ENCODE measurements at regions not wholly inside any gene's neighbourhood (a gene's known extent, or its start where the extent isn't known, plus 50 kb on each side); places are given as distances from the start of the nearest gene placed in this dataset.

DNA sequence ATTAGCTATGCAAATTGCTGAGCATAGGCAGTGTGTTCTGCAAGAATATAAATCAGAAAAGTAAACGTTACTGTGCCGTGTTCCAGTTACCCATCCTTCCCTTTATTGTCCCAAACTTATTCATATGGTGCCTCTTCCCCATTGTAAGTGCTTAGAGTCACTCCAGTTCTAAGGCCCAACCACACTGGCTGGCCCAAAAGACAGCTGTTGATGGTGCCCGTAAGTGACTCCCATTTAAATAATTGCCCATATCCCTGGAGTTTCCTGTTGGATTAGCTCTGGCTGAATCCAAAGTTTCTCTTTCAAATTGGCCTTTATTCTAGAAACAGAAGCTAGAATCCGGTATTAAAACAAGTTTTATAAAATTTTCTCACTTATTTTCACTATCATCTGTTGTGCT lies 400.1 kb upstream of the DDHD1 start:
- no peak for DNase-seq (ENCODE audit: low read depth)

DNA sequence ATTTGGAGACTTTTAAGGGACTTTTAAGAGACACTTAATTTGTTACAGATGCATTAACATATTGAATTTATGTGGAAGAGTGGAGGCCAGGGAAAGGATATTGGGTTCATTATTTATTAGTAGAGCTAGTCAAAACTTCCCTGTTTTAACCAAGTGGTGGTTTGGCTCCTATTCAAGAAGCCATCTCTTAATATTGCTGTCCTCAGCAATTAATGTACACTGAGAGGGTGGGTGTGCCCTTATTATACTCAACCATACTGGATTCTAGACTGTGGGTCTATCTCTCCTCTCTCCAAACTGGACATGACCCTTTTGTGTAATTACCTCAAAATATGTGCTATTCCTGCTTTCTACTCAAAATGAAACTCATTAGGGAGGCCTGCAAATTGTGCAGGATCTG lies 398.7 kb upstream of the DDHD1 start:
- no peak for DNase-seq (ENCODE audit: low read depth)

DNA sequence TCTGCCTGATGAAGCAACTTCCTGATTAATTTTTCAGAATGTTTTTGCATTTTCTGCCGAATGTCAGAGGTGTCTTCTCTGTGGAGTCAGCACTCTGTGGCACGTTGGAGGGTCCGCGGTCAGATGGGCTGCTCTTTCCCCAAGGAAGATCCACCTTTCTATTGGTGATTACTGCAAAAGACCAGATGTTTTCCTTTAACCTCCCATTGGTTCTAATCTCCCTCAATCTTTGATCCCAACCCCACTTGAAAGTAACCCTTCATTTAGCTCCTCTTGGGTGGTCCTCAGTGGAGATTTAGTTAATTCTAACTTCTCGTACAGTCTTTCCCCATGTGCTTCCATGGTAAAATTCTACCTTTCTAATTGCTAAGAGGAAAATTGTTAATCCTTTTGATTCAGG lies 397.7 kb upstream of the DDHD1 start:
- DNase-seq (ENCODE audit: low read depth): no peak

DNA sequence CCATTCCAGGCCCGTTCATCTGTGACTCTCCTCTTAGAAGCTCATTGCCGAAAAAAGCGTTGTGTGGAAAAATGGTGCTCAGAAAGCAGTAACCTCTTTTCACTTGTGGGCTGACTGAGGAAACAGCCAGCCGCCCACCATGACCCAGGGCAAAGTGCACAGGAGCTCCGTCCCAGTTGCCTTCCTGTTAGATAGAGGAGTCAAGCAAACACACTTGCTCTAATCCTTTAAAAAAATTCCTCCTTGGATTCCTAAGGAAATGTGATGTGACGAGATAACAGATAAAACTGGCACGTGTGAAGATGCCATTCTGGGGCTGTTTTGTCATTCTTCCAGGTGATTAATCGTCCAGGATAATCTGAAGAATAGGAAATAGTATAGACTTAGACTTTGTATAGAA lies 396.8 kb upstream of the DDHD1 start:
- DNase-seq (ENCODE audit: low read depth): no peak

DNA sequence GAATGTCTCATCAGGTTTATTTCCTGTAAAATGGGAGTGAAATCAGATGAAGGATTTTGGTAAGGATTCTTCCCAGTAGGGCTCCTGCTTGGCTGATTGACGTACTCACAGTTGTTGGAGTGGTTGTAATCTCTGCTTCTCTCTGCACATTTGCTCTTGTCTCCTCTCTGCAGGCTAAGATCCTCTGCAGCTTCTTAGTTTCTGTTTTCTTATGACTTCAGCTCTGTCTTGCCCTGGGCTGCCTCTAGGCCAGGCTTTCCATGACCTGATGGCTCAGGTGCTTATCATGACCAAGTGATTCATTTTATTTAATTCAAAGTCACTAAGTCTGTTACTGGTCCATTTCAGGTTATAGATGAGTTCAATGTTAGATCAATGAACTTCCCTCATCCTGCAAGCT lies 394.5 kb upstream of the DDHD1 start:
- DNase-seq (ENCODE audit: low read depth): no peak

DNA sequence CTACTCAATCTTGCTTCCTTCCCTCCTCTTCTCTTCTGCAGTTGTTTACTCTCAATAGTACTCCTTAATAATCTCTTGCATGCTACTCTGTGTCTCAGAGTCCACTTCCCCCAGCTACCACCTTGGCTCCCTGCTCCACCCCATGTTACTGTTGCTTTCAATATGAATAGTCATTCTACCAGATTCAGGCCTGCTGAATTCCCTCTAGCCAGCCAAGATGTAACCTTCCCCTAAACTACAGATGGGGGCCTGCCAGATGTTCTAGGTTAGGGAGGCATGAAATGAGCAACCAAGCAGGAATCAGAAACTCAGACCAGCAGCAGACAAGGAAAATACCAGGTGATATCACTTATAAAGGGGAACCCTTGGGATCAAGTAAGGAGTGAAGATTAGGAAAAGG lies 392.1 kb upstream of the DDHD1 start:
- DNase-seq (ENCODE audit: low read depth): no peak

DNA sequence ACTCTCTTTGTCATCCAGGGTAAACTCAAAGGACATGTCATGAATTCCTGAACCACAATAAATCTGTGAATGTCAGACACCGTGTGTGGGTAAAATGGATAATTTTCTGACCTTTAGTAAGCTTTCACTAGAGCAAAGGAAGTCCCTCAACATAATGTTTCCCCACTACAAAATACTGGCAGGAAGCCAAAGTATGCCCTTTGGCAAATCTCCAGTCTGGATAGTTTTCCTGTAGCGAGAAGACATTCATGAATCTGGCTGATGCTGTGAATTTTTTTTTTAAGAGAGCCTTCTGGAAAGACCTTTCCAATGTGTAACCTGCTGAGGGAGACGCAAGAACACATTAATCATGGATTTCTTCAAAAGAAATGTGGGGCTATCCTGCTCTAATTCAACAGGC lies 389.6 kb upstream of the DDHD1 start:
- DNase-seq (ENCODE audit: low read depth): peak; percentile 63

DNA sequence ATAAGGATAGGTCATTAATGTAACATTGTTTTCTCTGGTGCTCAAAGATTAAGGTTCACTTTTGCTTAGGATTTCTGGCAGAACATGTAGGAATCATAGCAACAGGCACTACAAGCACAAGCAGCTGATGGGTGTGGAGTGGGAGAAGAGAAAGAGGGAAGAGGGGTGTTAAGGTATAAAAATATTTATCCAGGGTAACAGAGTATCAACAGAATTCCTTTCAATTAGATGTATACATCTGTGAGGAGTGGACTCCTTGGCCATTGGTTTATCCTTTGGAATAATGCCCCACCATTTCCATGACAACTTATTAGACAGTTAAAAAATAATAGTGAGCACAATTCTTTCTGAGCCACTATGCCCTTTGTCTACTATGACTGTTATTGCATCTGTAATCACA lies 388.3 kb upstream of the DDHD1 start:
- no peak for DNase-seq (ENCODE audit: low read depth)

DNA sequence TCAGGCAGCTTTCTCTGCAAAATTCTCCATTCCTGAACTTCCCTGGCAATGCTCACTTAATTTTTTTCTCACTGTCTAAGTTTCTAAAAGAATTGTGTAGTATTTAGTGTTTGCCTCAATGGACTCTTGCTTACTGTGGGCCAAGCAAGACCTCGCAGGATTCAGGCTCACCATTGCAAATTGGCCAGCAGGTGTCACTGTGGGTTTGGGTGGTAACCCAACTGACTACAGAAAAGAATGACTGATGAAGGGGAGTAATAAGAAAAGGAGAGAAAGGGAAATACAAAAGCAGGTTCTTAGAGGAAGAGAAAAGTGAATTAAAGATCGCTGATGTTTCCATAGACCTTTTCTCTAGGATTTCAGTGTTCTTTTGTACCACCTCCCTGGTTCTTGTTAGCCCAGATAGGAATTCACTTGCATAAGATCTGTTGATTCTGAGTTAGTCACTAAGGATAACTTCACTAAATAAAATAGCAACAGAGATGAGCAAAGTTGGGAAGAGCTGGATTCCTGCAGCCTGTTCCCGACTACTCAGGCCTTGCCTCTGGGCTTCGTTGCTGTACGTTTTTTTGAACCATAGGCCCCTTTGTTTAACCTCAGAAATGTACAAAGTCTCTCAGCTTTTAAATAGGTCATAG lies 386.5 kb upstream of the DDHD1 start:
- peak; percentile 77 for DNase-seq (ENCODE audit: low read depth)

DNA sequence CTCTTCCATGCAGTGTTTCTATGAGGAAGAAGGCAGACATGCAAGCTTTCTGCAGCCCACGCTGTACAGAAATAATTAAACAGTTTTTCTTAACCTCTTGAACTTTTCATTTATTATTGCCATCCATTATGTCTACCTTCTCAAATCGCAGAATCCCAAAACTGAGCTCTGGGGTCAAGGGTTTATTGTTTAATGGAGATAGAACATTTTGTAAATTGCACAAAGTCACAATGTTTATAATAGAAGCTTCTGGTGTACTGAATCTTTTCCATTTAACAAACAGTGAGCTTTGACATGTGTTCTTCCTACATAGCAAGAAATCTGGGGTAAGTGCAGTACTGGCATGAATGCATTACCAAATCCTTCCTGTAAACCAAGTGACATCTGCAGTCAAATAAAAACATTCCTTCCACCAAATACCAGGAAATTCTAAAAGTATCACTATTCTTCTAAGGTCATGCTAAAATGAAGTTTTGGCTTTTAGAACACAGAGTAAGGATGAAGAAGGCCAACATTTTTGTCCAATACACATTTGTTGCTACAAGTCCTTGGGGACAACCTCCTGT lies 385.3 kb upstream of the DDHD1 start:
- no peak for DNase-seq (ENCODE audit: low read depth)

DNA sequence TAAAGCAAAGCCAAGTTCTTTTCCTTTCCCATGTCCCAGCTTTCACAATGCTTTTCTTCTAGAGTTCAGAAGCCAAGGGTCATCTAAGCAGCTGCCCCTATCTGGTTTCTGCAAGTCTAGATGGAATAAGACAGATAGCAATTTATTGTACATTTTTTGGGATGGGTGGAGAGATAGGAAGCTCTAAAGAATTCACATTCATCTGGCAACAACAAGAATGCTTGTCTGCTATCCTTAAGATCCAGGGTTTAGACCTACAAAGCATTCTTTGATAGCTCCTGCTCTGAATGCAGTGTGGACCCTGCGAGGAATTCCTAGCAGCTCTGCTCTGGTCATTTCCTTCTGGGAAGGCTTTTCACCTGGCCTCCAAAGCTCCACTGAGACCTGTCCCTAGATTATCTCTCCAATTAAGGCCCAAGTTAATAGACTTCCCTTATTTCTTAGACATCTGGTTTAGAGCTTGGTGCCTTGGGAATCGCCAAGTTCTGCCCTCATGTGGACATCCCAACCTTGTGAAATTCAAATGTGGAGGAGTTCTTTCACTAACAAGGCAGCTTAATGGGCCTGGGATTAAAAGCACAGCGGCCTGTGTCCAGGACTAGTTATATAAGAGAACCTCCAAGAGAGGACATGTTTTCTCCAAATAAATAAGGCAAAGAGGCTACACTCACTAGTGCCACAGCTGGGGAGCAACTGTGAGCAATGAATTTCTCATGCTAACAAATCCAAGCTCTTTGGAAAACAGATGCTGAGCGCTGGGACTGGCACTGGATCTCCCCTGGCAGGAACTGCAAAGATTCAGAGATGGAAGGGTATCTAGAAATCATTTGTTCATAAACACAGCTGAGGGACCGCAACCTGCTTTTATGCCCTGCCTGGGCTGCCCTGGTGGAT lies 384.5 kb upstream of the DDHD1 start:
- DNase-seq (ENCODE audit: low read depth): no peak

DNA sequence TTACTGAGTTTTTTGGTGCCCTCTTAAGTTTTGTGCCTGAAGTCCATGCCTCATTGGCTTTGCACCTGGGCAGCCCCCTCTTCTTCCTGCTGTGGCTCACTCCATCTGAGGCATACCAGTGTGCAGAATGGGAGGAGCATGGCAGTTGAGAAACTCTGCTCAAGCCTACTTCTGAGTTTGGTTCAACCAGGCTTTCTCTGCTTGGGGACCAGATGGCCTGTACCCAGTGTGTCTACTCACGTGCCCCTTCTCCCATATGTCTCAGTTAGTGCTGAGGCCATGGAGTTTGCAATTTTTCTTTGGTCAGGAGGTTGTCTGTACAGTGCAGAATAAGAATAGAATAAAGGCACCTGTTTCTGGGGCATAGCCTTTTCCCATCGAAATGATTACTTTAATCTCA lies 383.3 kb upstream of the DDHD1 start:
- DNase-seq (ENCODE audit: low read depth): no peak

DNA sequence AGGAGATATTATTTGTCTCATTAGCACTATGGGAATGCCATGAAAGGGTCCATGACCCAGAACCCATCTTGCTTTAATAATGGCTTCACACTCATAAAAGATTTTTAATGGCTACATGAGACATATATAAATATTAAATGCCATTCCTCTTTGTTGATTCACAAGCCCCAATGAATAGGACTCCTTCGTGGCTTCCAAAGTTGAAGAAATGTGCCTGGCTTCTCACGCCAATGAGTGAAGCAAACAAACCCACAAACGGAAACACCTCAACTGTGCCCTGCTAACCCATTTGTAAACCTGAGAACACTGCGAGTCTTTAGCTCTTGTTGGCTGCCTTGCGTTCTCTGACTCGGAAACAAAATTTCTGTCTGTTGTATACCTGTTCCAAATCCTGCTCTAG lies 381.7 kb upstream of the DDHD1 start:
- DNase-seq (ENCODE audit: low read depth): no peak

DNA sequence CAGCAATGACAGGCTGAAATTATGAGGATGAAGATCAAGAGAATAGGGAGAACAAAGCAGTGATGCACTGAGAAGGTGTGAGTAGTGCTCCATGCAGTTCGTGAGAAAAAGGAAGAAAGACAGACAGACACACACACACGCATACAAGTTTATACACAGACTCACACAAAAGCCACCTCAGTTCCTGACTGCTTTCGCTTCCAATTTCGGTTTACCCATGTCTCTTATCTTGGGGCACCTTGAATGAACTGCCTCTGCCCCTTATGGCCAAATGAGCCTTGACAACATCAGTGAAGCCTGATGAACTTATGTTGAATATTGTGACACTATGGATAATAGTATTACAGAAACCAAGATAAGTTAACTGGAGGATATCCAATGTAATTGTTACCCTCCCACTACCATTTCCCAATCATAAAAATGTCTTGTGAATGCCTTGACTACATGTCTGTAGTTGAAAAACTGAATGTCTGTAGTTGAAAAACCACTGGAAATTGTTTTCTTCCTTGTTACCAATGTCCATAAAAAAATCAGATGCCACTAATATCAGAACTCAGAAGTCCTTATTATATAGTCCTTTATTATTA lies 380.4 kb upstream of the DDHD1 start:
- DNase-seq (ENCODE audit: low read depth): no peak

DNA sequence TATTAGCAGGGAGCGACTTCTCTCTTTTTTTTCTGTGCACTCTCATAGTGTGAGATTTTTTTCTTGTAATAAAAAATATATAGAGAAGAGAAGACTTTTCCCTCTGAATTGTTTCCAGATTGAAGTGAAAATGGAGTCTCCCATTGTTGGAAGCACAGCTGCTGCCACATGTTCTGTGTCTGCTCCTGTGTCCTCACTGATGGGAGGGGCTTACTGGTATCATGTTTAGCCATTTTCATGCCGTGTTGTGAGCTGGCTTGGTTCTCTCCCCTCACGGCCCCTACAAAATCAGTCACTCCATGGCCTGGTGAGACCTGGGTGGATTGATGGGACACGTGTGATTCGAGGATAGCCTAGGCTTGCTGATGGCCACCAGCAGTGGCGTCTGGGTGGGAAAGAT lies 379.7 kb upstream of the DDHD1 start:
- DNase-seq (ENCODE audit: low read depth): no peak

DNA sequence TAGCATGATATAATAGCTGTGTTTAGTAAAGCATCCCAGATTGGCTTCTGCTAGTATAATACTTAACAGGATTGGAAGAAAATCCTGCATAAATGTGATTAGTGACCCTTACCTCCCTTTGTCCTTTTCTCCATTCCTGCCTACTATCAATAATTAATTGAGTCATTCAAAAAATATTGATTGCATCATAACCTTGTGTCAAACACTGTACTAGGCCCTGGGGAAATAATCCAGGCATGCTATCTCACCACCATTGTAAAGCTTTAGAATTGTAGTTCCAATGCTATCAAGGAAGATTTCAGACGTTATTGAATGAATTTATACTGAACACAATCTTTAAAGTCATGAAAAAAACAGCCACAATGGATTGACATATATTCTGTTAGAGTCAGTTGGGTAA lies 378.6 kb upstream of the DDHD1 start:
- no peak for DNase-seq (ENCODE audit: low read depth)

DNA sequence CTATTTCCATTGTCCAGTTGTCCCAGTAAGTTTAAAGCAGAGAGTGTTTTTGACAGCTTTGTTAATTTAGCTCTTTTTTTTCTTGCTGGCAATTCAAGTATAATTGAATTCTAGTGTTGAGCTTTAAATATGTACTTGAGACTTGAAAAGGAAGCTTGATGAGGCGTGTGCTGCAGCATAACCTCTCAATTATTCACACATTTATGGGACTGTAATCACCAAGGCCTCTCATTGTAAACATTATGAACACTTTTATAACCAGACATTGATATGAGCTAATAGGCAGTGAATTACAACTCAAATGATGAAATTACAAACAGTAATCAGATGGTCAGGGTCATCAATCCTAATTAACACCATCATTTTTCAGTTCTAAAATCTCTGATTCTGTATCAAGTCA lies 378.0 kb upstream of the DDHD1 start:
- no peak for DNase-seq (ENCODE audit: low read depth)

DNA sequence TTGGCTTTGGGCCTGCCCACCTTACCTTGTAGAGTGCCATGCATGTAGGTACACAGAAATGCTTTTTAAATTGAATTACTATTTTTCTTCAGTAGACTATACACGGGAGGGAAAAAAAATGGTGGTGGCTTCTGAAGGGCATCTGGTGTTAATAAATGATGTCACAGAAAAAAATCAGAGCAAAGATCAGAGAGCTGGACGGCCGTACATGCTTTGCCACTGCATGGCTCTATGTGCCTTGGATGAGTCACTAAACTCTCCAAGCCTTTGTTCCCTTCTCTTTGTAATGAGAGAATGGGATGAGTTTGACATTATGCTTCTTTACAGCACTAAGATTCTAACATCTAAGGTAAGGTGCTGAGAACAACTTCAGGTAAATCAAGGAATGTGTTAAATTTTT lies 376.4 kb upstream of the DDHD1 start:
- no peak for DNase-seq (ENCODE audit: low read depth)

DNA sequence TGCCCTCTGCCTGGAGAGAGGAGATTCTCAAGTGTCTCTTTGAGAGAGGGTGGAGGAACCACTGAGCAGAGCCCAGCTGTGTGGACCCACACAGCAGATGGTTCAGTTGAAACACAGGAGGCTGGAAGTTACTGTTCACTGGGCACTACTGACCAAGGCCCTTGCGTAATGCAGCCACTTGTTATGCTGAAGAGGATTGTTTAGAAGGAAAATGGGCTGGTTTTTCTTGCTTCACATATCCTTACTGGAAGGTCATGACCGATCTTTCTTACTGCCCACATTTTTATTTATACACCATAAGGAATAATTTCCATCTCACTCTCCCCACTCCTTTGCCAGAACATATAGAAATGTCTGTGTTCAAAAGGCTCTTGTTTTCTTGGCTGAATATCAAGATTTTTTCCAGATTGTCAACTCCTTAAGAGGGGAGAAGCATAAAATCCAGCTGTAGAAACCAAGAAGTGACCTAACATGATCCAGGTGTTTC lies 375.1 kb upstream of the DDHD1 start:
- DNase-seq (ENCODE audit: low read depth): no peak

DNA sequence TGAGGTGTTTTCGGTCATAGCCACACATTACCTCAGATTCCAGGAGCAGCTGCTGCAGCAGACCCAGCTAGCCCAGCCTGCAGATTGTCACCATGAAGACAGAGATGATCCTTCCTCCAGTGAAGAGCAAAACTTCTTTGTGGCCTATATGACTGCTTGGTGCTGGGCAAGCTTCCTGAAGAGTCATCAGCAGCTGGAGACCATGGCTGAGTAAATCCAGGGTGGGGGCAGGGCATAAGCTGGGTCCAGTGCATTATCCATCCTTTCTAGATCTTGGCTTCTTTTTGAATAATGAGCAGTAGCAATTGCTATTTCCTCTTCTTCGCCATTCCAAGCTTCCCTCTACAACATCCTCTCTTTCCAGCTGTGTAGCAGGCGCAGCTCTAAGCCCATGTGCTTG lies 373.1 kb upstream of the DDHD1 start:
- DNase-seq (ENCODE audit: low read depth): peak; percentile 41

DNA sequence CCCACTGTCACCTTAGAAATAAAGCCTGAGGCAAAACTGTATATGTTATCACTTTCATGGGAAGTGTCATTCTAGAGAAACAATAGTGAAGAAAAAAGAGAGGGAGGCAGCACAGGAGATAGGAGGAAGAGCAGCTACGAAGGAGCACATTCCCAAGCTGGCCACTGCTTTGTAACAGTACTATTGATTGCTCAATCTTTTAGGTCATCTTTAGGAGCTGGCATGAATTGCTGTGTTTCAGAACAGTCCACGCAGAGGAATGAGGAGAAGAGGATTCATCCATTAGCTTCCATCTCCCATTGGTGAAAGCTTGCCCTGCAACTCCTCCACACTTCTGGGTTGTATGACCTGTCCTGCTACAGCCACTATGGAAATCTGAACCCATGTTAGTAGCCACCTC lies 372.5 kb upstream of the DDHD1 start:
- DNase-seq (ENCODE audit: low read depth): no peak

DNA sequence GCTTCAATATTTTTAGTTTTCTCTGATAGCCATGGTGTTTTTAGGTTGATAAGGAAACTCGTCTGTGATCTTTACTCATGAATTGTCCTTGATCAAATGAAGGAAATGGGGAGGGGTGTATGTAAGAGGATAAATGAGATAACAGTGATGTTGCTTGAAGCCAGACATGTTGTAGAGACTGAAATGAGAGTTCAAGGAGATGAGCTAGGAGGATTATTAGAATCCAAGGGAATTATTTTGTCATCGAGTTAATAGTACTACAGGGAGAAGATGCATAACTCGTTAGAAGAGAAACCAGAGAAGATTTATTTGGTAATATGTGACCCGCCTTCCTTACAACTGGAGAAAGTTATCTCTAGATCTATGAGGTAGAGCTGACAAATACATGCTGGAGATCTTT lies 371.3 kb upstream of the DDHD1 start:
- DNase-seq (ENCODE audit: low read depth): no peak
